ENCODE measurements at regions not wholly inside any gene's neighbourhood (a gene's known extent, or its start where the extent isn't known, plus 50 kb on each side); places are given as distances from the start of the nearest gene placed in this dataset.

DNA sequence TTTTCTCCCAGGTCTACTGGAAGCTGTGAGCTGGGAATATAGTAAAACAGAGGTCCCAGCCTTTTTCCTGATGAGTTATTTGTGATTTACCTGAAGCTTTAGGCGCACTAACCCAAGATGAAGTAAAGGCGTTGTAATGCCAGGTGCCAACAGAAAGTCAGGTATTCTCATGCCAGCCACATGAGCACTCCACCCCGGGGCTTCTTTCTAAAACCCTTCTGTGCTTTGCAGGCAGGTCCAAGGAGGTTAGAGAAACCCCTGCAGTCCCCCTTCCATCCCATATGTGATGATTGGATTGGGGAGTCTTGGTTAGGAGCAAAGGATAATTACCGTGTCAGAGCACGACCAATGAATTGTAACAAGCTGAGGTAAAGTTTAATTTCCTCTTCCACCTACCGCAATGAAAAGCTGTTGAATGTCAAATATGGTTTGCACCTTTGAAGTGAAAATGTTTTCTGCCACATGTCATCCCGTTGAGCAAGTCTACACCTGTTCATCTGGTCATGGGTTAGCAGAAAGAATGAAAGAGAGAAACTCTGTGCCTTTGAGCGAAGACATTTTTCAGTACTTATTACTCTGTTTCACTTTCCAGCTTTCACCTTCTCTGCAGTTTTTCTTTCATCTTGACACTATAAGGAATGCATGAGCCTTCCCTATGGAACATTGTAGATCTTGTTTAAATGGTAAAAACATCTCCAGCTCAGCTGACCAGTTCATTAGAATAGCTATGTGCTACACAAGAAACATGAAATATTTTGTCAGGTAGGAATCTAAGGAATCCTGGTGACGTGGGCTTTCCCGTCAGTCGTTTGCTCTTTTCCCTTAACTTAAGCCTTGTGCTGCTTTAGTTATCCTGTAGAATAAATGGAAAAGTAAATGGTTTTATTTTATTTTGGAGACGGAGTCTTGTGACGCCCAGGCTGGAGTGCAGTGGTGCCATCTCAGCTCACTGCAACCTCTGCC is 204.6 kb upstream of the IL12A start:
- Histone ChIP-seq H3K27me3 (ENCODE audit: control insufficient read depth in 2 of 2, insufficient read depth in 2 of 2, low read length in 2 of 2) (no peaks in the 10 kb centered on the region), H3K27ac (ENCODE audit: low read depth in 2 of 2, low read length in 2 of 2) (no peak overlapping the region), H3K4me3 (ENCODE audit: low read length in 2 of 2) (no peak overlapping the region), H3K9ac (ENCODE audit: low read depth in 1 of 2, low read length in 2 of 2) (no peak overlapping the region), H3K9me3 (ENCODE audit: control insufficient read depth in 2 of 2, low read length in 2 of 2) (no peaks in the 10 kb centered on the region), H3K4me1 (ENCODE audit: control insufficient read depth in 2 of 2, insufficient read depth in 2 of 2, low read length in 2 of 2) (peaks cover 15 to 45% of the 10 kb centered on the region in 2 donors), H3K36me3 (ENCODE audit: control insufficient read depth in 2 of 2, insufficient read depth in 2 of 2, low read length in 2 of 2) (no peaks in the 10 kb centered on the region)

DNA sequence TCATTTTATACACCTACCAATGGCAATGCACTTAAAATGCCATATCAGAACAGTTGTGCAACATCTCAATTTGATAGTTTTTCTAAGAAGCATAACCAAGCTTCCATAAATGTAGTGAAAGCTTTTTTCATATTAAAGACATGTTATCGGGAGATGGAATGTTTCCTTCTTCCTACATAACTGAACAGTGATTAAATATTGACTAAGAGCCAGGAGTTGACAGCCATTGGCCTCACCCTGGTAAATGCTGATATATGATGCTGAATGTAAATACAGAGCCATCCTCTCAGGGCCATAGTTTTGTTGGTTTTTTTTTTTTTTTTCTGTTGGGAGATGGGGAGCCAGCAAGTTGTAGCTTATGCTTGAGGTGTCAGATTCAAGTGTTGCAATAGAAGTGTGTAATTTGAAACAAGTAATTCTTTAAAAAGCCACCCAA is 203.3 kb upstream of the IL12A start:
- Histone ChIP-seq H3K36me3 (ENCODE audit: control insufficient read depth in 2 of 2, insufficient read depth in 2 of 2, low read length in 2 of 2) (no peaks in the 10 kb centered on the region), H3K4me1 (ENCODE audit: control insufficient read depth in 2 of 2, insufficient read depth in 2 of 2, low read length in 2 of 2) (peaks cover 24 to 50% of the 10 kb centered on the region in 2 donors), H3K9ac (ENCODE audit: low read depth in 1 of 2, low read length in 2 of 2) (no peak overlapping the region), H3K27me3 (ENCODE audit: control insufficient read depth in 2 of 2, insufficient read depth in 2 of 2, low read length in 2 of 2) (no peaks in the 10 kb centered on the region), H3K4me3 (ENCODE audit: low read length in 2 of 2) (peak overlapping the region in 1 of 2 donors; percentile 5), H3K27ac (ENCODE audit: low read depth in 2 of 2, low read length in 2 of 2) (no peak overlapping the region), H3K9me3 (ENCODE audit: control insufficient read depth in 2 of 2, low read length in 2 of 2) (no peaks in the 10 kb centered on the region)

DNA sequence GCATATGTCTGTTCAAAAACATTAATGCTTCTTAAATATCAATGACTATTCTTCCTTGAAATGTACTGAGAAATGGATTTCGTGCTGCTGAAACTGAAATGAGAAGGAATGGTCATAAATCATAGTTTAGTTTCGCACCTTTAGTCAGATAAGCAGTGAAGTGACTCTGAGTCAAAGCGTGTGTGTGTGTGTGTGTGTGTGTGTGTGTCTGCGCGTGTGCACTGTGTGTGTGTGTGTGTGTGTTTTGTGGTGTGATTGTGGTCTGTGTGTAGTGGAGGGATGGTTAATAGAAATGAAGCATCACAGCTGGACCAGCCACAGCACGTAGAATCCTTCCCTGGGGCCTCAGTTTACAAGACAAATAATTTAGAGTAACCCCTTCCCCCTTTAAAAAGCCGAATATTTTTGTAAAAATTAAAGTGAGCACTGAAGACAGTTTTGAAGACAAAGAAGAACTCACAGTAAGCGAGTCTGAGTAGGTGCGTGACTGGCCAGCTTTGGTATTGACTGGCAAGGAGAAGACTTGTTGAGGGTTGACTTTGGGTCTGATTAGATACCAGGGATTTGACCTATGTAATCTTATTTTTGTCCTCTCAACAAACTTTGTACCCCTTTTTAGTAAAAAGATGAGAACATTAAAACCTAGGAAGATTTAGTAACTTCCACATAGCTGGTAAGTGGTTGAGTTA is 202.0 kb upstream of the IL12A start:
- no peak overlapping the region for H3K4me3 ChIP-seq (ENCODE audit: low read length in 2 of 2)
- peaks cover 24 to 60% of the 10 kb centered on the region in 2 donors for H3K4me1 ChIP-seq (ENCODE audit: control insufficient read depth in 2 of 2, insufficient read depth in 2 of 2, low read length in 2 of 2)
- peak overlapping the region; percentile 65 to 73 for H3K27ac ChIP-seq (ENCODE audit: low read depth in 2 of 2, low read length in 2 of 2)
- H3K9me3 ChIP-seq (ENCODE audit: control insufficient read depth in 2 of 2, low read length in 2 of 2): no peaks in the 10 kb centered on the region
- H3K9ac ChIP-seq (ENCODE audit: low read depth in 1 of 2, low read length in 2 of 2): no peak overlapping the region
- no peaks in the 10 kb centered on the region for H3K36me3 ChIP-seq (ENCODE audit: control insufficient read depth in 2 of 2, insufficient read depth in 2 of 2, low read length in 2 of 2)
- no peaks in the 10 kb centered on the region for H3K27me3 ChIP-seq (ENCODE audit: control insufficient read depth in 2 of 2, insufficient read depth in 2 of 2, low read length in 2 of 2)

DNA sequence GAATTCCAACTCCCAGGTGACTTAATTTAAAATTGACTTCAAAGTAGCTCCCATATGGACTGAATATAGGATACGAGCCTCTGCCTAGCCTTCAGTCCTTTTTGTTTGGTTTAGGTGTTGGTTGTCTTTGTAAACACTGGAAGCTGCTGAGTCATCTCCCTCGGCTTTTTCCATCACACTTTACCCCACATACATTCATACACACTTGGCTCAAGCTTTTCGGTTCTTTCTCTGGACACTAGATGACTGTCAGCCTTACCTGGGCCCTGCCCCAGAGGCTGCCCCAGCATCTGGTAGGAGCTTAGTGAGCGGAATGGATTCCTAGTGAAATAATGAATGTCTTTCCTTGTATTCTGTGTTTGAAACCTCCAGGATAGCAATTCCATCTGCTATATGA is 201.5 kb upstream of the IL12A start:
- Histone ChIP-seq H3K27me3 (ENCODE audit: control insufficient read depth in 2 of 2, insufficient read depth in 2 of 2, low read length in 2 of 2) (no peaks in the 10 kb centered on the region), H3K9me3 (ENCODE audit: control insufficient read depth in 2 of 2, low read length in 2 of 2) (no peaks in the 10 kb centered on the region), H3K4me3 (ENCODE audit: low read length in 2 of 2) (no peak overlapping the region), H3K36me3 (ENCODE audit: control insufficient read depth in 2 of 2, insufficient read depth in 2 of 2, low read length in 2 of 2) (no peaks in the 10 kb centered on the region), H3K27ac (ENCODE audit: low read depth in 2 of 2, low read length in 2 of 2) (peak overlapping the region; percentile 65 to 73), H3K9ac (ENCODE audit: low read depth in 1 of 2, low read length in 2 of 2) (peak overlapping the region in 1 of 2 donors; percentile 19), H3K4me1 (ENCODE audit: control insufficient read depth in 2 of 2, insufficient read depth in 2 of 2, low read length in 2 of 2) (peaks cover 24 to 57% of the 10 kb centered on the region in 2 donors)

DNA sequence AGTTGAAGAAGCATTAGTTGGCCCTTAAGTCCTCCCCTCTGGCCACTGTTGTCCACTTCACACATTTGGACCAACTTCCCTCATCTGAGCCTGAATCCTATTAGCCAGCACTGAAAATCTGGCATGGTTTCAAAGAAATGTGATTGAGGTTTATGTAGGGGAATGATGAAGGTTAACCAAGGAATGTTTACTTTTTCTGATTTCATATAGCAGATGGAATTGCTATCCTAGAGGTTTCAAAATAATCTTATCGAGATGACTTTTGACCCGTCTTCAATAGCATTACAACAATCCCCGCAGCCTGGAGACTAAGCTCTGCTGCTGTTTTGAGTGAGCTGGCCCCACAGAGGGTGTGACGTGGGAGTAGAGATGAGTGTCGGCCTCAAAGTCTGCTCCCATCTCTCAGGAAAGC is 200.8 kb upstream of the IL12A start:
- Histone ChIP-seq H3K27ac (ENCODE audit: low read depth in 2 of 2, low read length in 2 of 2) (peak overlapping the region; percentile 65 to 73), H3K27me3 (ENCODE audit: control insufficient read depth in 2 of 2, insufficient read depth in 2 of 2, low read length in 2 of 2) (no peaks in the 10 kb centered on the region), H3K9me3 (ENCODE audit: control insufficient read depth in 2 of 2, low read length in 2 of 2) (no peaks in the 10 kb centered on the region), H3K4me3 (ENCODE audit: low read length in 2 of 2) (no peak overlapping the region), H3K4me1 (ENCODE audit: control insufficient read depth in 2 of 2, insufficient read depth in 2 of 2, low read length in 2 of 2) (peaks cover 24 to 51% of the 10 kb centered on the region in 2 donors), H3K36me3 (ENCODE audit: control insufficient read depth in 2 of 2, insufficient read depth in 2 of 2, low read length in 2 of 2) (no peaks in the 10 kb centered on the region), H3K9ac (ENCODE audit: low read depth in 1 of 2, low read length in 2 of 2) (peak overlapping the region in 1 of 2 donors; percentile 19)

DNA sequence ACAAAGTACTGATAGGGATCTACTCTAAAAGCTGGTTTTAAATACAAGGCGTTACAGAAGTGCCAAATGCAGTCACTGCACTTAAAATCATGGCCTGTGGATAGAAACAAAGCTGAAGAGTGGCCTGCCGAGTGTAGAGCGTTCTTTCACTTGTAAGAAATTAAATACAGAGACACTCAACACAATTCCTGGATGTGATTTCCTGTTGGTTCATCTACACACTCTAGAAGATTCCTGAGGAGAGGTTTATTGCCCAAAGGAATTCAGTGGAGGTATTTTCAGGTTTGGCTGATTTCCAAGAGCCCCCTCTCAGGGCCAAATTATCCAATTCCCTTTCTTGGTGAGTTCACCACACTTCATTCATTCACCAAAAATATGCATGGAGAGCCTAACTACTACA is 200.3 kb upstream of the IL12A start:
- peak overlapping the region; percentile 65 to 73 for H3K27ac ChIP-seq (ENCODE audit: low read depth in 2 of 2, low read length in 2 of 2)
- H3K9ac ChIP-seq (ENCODE audit: low read depth in 1 of 2, low read length in 2 of 2): no peak overlapping the region
- no peaks in the 10 kb centered on the region for H3K9me3 ChIP-seq (ENCODE audit: control insufficient read depth in 2 of 2, low read length in 2 of 2)
- peaks cover 24 to 49% of the 10 kb centered on the region in 2 donors for H3K4me1 ChIP-seq (ENCODE audit: control insufficient read depth in 2 of 2, insufficient read depth in 2 of 2, low read length in 2 of 2)
- H3K4me3 ChIP-seq (ENCODE audit: low read length in 2 of 2): no peak overlapping the region
- no peaks in the 10 kb centered on the region for H3K36me3 ChIP-seq (ENCODE audit: control insufficient read depth in 2 of 2, insufficient read depth in 2 of 2, low read length in 2 of 2)
- H3K27me3 ChIP-seq (ENCODE audit: control insufficient read depth in 2 of 2, insufficient read depth in 2 of 2, low read length in 2 of 2): no peaks in the 10 kb centered on the region

DNA sequence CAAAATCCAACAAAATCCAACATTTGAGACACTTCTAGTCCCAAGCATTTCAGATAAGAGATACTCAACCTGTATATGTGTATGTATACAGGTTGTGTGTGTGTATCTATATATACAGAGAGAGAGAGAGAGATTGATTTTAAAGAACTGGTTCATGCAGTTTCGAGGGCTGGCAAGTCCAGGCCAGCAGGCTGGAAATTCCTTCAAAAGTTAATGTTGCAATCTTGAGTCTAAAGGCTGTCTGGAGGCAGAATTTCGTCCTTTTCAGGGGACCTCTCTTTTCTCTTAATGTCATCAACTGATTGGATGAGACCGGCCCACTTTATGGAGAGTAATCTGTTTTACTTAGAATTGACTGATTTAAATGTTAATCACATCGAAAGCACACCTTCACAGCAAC is 199.6 kb upstream of the IL12A start:
- no peaks in the 10 kb centered on the region for H3K9me3 ChIP-seq (ENCODE audit: control insufficient read depth in 2 of 2, low read length in 2 of 2)
- H3K27ac ChIP-seq (ENCODE audit: low read depth in 2 of 2, low read length in 2 of 2): peak overlapping the region in 1 of 2 donors; percentile 61
- peaks cover 24 to 48% of the 10 kb centered on the region in 2 donors for H3K4me1 ChIP-seq (ENCODE audit: control insufficient read depth in 2 of 2, insufficient read depth in 2 of 2, low read length in 2 of 2)
- H3K36me3 ChIP-seq (ENCODE audit: control insufficient read depth in 2 of 2, insufficient read depth in 2 of 2, low read length in 2 of 2): no peaks in the 10 kb centered on the region
- no peak overlapping the region for H3K4me3 ChIP-seq (ENCODE audit: low read length in 2 of 2)
- no peaks in the 10 kb centered on the region for H3K27me3 ChIP-seq (ENCODE audit: control insufficient read depth in 2 of 2, insufficient read depth in 2 of 2, low read length in 2 of 2)
- no peak overlapping the region for H3K9ac ChIP-seq (ENCODE audit: low read depth in 1 of 2, low read length in 2 of 2)

DNA sequence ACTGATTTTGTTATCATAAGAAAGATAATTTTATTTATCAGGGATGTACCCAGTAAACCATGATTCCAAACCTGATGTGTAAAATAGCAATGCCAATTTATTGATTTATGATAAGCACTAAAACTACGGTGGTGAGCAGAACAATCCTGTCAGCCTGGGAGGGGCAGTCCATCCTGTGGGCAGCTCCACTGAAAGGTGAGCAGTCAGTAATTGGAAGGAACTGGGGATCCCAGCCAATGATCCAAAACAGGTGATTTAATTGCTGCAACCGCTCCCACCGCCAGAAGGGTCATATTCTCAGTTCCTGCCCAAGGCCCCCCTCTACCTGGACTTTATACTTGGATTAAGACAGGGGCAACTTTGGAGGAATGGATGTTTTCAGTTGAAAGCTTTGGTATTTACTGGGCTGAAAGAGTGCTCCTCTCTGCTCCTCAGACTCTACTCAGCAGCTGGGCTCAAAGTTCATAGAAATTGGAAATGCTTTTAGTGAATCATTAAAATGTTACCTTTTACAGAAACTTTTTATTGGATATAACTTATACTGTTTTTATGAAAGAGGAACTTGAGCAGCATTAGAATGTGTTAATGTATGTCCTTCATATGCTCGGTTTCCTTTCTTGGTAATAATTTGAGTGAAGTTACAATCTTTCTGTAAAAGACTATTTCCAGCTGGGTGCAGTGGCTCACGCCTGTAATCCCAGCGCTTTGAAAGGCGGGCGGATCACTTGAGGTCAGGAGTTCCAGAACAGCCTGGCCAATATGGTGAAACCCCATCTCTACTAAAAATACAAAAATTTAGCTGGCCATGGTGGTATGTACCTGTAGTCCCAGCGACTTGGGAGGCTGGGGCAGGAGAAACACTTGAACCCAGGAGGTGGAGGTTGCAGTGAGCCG is 198.6 kb upstream of the IL12A start:
- H3K4me3 ChIP-seq (ENCODE audit: low read length in 2 of 2): peak overlapping the region; percentile 6 to 14
- H3K9me3 ChIP-seq (ENCODE audit: control insufficient read depth in 2 of 2, low read length in 2 of 2): no peaks in the 10 kb centered on the region
- no peaks in the 10 kb centered on the region for H3K36me3 ChIP-seq (ENCODE audit: control insufficient read depth in 2 of 2, insufficient read depth in 2 of 2, low read length in 2 of 2)
- no peak overlapping the region for H3K9ac ChIP-seq (ENCODE audit: low read depth in 1 of 2, low read length in 2 of 2)
- H3K4me1 ChIP-seq (ENCODE audit: control insufficient read depth in 2 of 2, insufficient read depth in 2 of 2, low read length in 2 of 2): peaks cover 24 to 42% of the 10 kb centered on the region in 2 donors
- no peaks in the 10 kb centered on the region for H3K27me3 ChIP-seq (ENCODE audit: control insufficient read depth in 2 of 2, insufficient read depth in 2 of 2, low read length in 2 of 2)
- peak overlapping the region; percentile 36 to 61 for H3K27ac ChIP-seq (ENCODE audit: low read depth in 2 of 2, low read length in 2 of 2)

DNA sequence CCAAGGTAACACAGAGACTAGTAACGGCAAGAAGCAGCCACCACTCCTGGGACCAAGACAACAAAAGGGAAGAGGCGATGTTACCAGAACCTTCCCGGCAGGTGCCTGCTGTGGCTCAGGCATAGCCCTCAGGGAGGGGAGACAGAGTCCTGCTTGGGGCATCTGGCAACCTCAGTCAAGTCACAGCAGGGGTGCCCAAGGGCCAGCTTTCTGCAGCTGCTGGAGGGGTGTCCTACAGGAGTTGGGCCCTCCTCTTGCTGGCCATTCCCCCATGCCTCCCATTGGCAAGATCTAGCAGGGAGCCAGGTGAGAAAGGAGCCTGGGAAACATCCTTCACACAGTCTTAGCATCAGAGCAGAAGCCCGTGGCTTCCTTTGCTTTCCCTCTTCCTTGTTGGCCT is 197.3 kb upstream of the IL12A start:
- no peaks in the 10 kb centered on the region for H3K9me3 ChIP-seq (ENCODE audit: control insufficient read depth in 2 of 2, low read length in 2 of 2)
- peaks cover 21 to 39% of the 10 kb centered on the region in 2 donors for H3K4me1 ChIP-seq (ENCODE audit: control insufficient read depth in 2 of 2, insufficient read depth in 2 of 2, low read length in 2 of 2)
- peak overlapping the region in 1 of 2 donors; percentile 25 for H3K27ac ChIP-seq (ENCODE audit: low read depth in 2 of 2, low read length in 2 of 2)
- no peak overlapping the region for H3K9ac ChIP-seq (ENCODE audit: low read depth in 1 of 2, low read length in 2 of 2)
- H3K4me3 ChIP-seq (ENCODE audit: low read length in 2 of 2): no peak overlapping the region
- H3K36me3 ChIP-seq (ENCODE audit: control insufficient read depth in 2 of 2, insufficient read depth in 2 of 2, low read length in 2 of 2): no peaks in the 10 kb centered on the region
- no peaks in the 10 kb centered on the region for H3K27me3 ChIP-seq (ENCODE audit: control insufficient read depth in 2 of 2, insufficient read depth in 2 of 2, low read length in 2 of 2)

All from mucosa of rectum (tissue), 2 donors.